HG02642 (cell line): ENCODE measurements at regions not wholly inside any gene's neighbourhood (a gene's known extent, or its start where the extent isn't known, plus 50 kb on each side); places are given as distances from the start of the nearest gene placed in this dataset.

Experiments
- ATAC-seq: cut with Tn5 transposase; IDR thresholded peaks from one replicate; pipeline ENCODE4 v1.9.1; 2021; ENCODE audit warnings: mild to moderate bottlenecking; ENCODE audit not compliant: unreplicated experiment, poor library complexity

GRCh38 chr5:133746834-133747233, 134.5 kb upstream of the FSTL4 start:
- ATAC-seq: no peak

GRCh38 chr5:133744960-133745308, 132.6 kb upstream of the FSTL4 start:
- no peak for ATAC-seq

- ATAC-seq: no peak
These were observed 132.0 kb upstream of the FSTL4 start for GRCh38 chr5:133744051-133744959.

GRCh38 chr5:133742431-133742988, 130.2 kb upstream of the FSTL4 start:
- ATAC-seq: no peak

- no peak for ATAC-seq
These were observed 129.5 kb upstream of the FSTL4 start for GRCh38 chr5:133741818-133742355.

GRCh38 chr5:133741396-133741795, 129.1 kb upstream of the FSTL4 start:
- no peak for ATAC-seq

GRCh38 chr5:133739181-133739780, 126.9 kb upstream of the FSTL4 start:
- ATAC-seq: no peak

GRCh38 chr5:133738271-133738670, 125.9 kb upstream of the FSTL4 start:
- ATAC-seq: no peak

- no peak for ATAC-seq
These were observed 124.2 kb upstream of the FSTL4 start for GRCh38 chr5:133736512-133736911.

GRCh38 chr5:133735346-133735745, 123.0 kb upstream of the FSTL4 start:
- no peak for ATAC-seq

GRCh38 chr5:133734916-133735315, 122.6 kb upstream of the FSTL4 start:
- ATAC-seq: no peak

GRCh38 chr5:133732536-133732935, 120.2 kb upstream of the FSTL4 start:
- ATAC-seq: no peak

- no peak for ATAC-seq
These were observed 119.6 kb upstream of the FSTL4 start for GRCh38 chr5:133731951-133732350.

- no peak for ATAC-seq
These were observed 118.5 kb upstream of the FSTL4 start for GRCh38 chr5:133730866-133731265.

- ATAC-seq: no peak
These were observed 118.0 kb upstream of the FSTL4 start for GRCh38 chr5:133730346-133730745.

- ATAC-seq: no peak
These were observed 117.5 kb upstream of the FSTL4 start for GRCh38 chr5:133729800-133730199.

- ATAC-seq: no peak
These were observed 116.1 kb upstream of the FSTL4 start for GRCh38 chr5:133728475-133728874.

GRCh38 chr5:133727636-133728035, 115.3 kb upstream of the FSTL4 start:
- ATAC-seq: no peak

- no peak for ATAC-seq
These were observed 111.5 kb upstream of the FSTL4 start for GRCh38 chr5:133723651-133724366.

- no peak for ATAC-seq
These were observed 110.8 kb upstream of the FSTL4 start for GRCh38 chr5:133723126-133723525.

GRCh38 chr5:133721365-133721764, 109.0 kb upstream of the FSTL4 start:
- ATAC-seq: no peak
